Chondrocyte (in vitro differentiated cells): ENCODE measurements at regions not wholly inside any gene's neighbourhood (a gene's known extent, or its start where the extent isn't known, plus 50 kb on each side); places are given as distances from the start of the nearest gene placed in this dataset.

ENCODE experiments used
- DNase-seq: peaks from one replicate; pipeline ENCODE4 v3.0.0; 2021; ENCODE audit warnings: mixed read lengths, low spot score
- H3K27ac Mint-ChIP-seq: one replicate; pipeline ENCODE4 v1.8.0; 2021; ENCODE audit warnings: mild to moderate bottlenecking, moderate library complexity, mixed read lengths; ENCODE audit not compliant: unreplicated experiment
- H3K27me3 Mint-ChIP-seq: 2 replicates; pipeline ENCODE4 v1.8.0; 2021; ENCODE audit warnings: low read depth, mixed read lengths
- H3K36me3 Mint-ChIP-seq: 2 replicates; pipeline ENCODE4 v1.8.0; 2021; ENCODE audit warnings: low read depth, mixed read lengths
- H3K4me1 Mint-ChIP-seq: 2 replicates; pipeline ENCODE4 v1.8.0; 2021; ENCODE audit warnings: low read depth, mild to moderate bottlenecking, mixed read lengths
- H3K4me3 Mint-ChIP-seq: one replicate; pipeline ENCODE4 v1.8.0; 2021; ENCODE audit warnings: mild to moderate bottlenecking, moderate library complexity, mixed read lengths; ENCODE audit not compliant: unreplicated experiment
- H3K9me3 Mint-ChIP-seq: 2 replicates; pipeline ENCODE4 v1.8.0; 2021; ENCODE audit warnings: low read depth, mixed read lengths
- CTCF ChIP-seq: fragments of 200-600 bp; sonication (generic); IDR thresholded peaks from 2 replicates; pipeline ENCODE4 v1.5.0; 2021; ENCODE audit warnings: antibody characterized with exemption, mild to moderate bottlenecking, moderate library complexity

DNA sequence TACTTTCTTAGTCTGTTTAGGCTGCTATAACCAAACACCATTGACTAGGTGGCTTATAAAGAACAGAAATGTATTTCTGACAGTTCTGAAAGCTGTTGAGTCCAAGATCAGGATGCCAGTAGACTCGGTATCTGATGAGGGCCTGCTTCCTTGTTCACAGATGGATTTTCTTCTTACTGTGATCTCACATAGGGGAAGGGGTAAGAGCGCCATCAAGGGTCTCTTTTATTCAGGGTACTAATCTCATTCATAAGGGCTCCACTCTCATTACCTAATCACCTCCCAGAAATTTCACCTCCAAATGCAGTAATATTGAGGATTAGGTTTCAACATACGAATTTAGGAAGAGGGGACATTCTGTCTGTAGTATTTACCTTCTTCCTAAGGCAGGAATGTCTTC lies 384.0 kb upstream of the DMAC1 start:
- no peak for DNase-seq
- H3K36me3 Mint-ChIP-seq: no peaks in the 10 kb centered on the region
- H3K27ac Mint-ChIP-seq: no peak overlapping the region
- no peak for TF ChIP-seq CTCF
- H3K4me3 Mint-ChIP-seq: no peak overlapping the region
- H3K4me1 Mint-ChIP-seq: no peaks in the 10 kb centered on the region
- H3K27me3 Mint-ChIP-seq: peaks cover 6% of the 10 kb centered on the region
- H3K9me3 Mint-ChIP-seq: peaks cover 2% of the 10 kb centered on the region

DNA sequence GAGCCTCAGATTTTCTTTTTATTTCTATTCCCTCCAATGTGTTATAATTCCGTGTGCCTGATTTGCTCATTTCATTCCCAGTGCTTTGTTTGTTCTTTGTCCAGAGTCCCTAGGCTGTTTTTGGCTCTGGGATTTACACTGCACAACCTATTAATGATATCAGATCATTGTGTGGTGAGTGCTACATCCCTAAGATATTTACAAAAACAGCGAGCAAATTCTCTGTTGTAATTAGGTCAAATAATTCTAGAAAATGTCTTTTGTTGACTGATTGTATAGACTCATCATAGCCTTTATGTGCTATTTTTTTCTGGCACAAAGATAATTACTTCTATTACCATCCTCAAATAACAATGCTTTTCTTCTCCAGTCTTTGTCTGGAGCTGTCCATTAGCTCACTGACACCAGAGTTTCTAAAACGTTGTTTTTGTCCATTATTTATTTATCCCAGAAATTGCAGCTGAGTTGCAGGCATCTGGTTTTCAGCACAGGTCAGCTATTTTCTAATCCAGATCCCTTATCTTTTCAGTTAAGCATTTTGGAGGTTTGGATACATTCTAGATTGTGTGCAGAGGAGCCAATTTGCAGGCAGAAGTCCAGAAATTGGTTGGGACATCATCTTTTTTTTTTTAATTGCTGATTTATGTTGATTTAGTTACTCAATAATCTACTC lies 379.9 kb upstream of the DMAC1 start:
- H3K4me3 Mint-ChIP-seq: no peak overlapping the region
- H3K4me1 Mint-ChIP-seq: no peaks in the 10 kb centered on the region
- peaks cover 16% of the 10 kb centered on the region for H3K27me3 Mint-ChIP-seq
- no peak overlapping the region for H3K27ac Mint-ChIP-seq
- no peak for TF ChIP-seq CTCF
- peaks cover 2% of the 10 kb centered on the region for H3K9me3 Mint-ChIP-seq
- no peaks in the 10 kb centered on the region for H3K36me3 Mint-ChIP-seq
- no peak for DNase-seq

DNA sequence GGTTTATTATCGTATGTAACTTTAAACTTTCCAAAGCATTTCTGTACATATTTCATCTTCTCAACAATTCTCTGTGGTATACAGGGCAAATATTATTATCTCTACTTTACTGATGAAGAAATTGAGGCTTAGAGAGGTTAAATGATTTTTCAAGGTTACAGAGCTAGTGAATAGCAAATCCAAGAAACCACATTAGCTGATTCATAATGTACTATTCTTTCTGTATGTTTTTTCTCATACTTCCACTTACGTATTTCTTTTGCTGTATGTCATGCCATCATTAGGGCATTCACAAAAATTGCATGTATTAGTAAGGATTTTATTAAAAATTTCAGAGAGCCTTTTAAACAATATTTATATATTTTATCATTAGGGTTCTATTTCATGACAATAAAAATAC lies 372.4 kb upstream of the DMAC1 start:
- no peak overlapping the region for H3K27ac Mint-ChIP-seq
- H3K9me3 Mint-ChIP-seq: no peaks in the 10 kb centered on the region
- no peak for DNase-seq
- H3K4me3 Mint-ChIP-seq: no peak overlapping the region
- peaks cover 20% of the 10 kb centered on the region for H3K27me3 Mint-ChIP-seq
- TF ChIP-seq CTCF: no peak
- no peaks in the 10 kb centered on the region for H3K4me1 Mint-ChIP-seq
- H3K36me3 Mint-ChIP-seq: no peaks in the 10 kb centered on the region

DNA sequence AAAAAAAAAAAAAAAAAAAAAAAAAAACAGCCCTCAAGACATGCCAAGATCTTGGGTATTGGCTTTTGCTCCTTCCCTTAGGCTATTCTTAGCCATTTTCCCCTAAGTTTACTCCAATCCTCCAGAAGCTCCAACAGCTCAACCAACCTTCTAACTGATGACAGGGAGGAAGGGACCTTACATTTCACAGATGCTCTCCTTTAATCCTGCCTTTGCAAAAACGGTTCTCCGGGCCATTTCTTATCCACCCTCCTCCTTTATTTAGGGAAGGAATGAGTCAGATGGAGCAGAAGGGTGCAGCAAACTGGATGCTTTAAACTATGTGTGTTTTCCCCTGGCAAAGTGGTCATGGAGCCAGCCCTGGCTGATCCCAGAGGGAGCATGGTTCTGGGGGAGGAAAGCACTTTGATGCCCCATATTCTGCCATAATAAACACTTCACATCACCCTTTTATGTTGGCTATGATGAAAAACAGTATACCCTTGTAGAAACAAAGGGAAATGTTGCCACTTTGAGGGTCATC lies 369.4 kb upstream of the DMAC1 start:
- no peak overlapping the region for H3K27ac Mint-ChIP-seq
- H3K9me3 Mint-ChIP-seq: no peaks in the 10 kb centered on the region
- no peak for TF ChIP-seq CTCF
- peaks cover 14% of the 10 kb centered on the region for H3K27me3 Mint-ChIP-seq
- no peak for DNase-seq
- H3K36me3 Mint-ChIP-seq: no peaks in the 10 kb centered on the region
- H3K4me1 Mint-ChIP-seq: peaks cover 2% of the 10 kb centered on the region
- no peak overlapping the region for H3K4me3 Mint-ChIP-seq

DNA sequence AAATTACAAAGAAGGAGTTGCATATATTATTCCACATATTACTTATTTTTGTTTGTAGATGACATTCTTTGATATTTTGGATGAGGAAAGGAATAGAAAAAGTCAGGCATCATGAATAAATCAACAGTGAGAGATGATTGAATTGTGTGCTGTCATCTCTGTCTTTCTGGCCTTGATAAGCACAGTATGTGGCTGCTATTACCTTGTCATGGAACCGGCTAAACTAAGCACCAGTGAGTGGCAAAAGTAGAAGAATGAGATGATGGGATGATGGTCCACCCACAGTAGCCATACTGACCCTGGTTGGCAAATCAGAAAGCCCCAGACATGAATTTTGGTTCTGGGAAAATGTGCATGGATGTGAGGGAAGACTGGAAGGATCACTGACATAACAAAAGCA lies 361.2 kb upstream of the DMAC1 start:
- Mint-ChIP-seq H3K9me3 (peaks cover 3% of the 10 kb centered on the region), H3K27me3 (peaks cover 1% of the 10 kb centered on the region), H3K4me3 (no peak overlapping the region)

More for the DNA sequence above, 361.2 kb upstream of the DMAC1 start:
- H3K27ac Mint-ChIP-seq: no peak overlapping the region
- H3K36me3 Mint-ChIP-seq: no peaks in the 10 kb centered on the region
- TF ChIP-seq CTCF: no peak
- no peak for DNase-seq
- no peaks in the 10 kb centered on the region for H3K4me1 Mint-ChIP-seq
